Mammary epithelial cell (primary cell): ENCODE measurements at regions not wholly inside any gene's neighbourhood (a gene's known extent, or its start where the extent isn't known, plus 50 kb on each side); places are given as distances from the start of the nearest gene placed in this dataset.

Experiments used
- CTCF ChIP-seq, 2 donors: IDR thresholded peaks in 1 of 2; conservative IDR thresholded peaks in 1 of 2; 2 replicates each; pipeline ENCODE4 v1.5.1; 2011 to 2012; ENCODE audit warnings: inconsistent platforms in 2 of 2, low read length in 2 of 2, mild to moderate bottlenecking in 2 of 2, control low read depth in 1 of 2, low read depth in 1 of 2; ENCODE audit not compliant: insufficient read depth in 1 of 2; ENCODE audit errors: extremely low read depth in 1 of 2
- EZH2 ChIP-seq: IDR thresholded peaks from 2 replicates; pipeline ENCODE4 v1.6.1; 2012; ENCODE audit warnings: low read length, inconsistent platforms, borderline replicate concordance

- TF ChIP-seq CTCF (conservative IDR thresholded peaks at IDR 0.05 in 1 of 2, IDR thresholded peaks at IDR 0.05 in 1 of 2; ENCODE audit: extremely low read depth in 1 of 2, insufficient read depth in 1 of 2, low read depth in 1 of 2, low read length in 2 of 2) (no peak), EZH2 (no peak)
These were observed 418.5 kb upstream of the COX7C start for GRCh38 chr5:86199287-86199686.
